SK-N-MC (cell line): ENCODE measurements at regions not wholly inside any gene's neighbourhood (a gene's known extent, or its start where the extent isn't known, plus 50 kb on each side); places are given as distances from the start of the nearest gene placed in this dataset.

Source experiments
- EZH2 ChIP-seq: fragments of 200-600 bp; sonication (generic); IDR thresholded peaks from one replicate; pipeline ENCODE4 v1.6.1; 2017; ENCODE audit warnings: antibody characterized with exemption
- FOXP2 ChIP-seq: optimal IDR thresholded peaks from 2 replicates; pipeline ENCODE3; 2011; ENCODE audit warnings: mild to moderate bottlenecking, moderate library complexity; ENCODE audit not compliant: insufficient read depth; ENCODE audit errors: extremely low read length, control extremely low read depth
- POLR2AphosphoS5 ChIP-seq: IDR thresholded peaks from 2 replicates; pipeline ENCODE4 v1.6.1; 2012; ENCODE audit warnings: mild to moderate bottlenecking, low read depth, low read length, borderline replicate concordance

DNA sequence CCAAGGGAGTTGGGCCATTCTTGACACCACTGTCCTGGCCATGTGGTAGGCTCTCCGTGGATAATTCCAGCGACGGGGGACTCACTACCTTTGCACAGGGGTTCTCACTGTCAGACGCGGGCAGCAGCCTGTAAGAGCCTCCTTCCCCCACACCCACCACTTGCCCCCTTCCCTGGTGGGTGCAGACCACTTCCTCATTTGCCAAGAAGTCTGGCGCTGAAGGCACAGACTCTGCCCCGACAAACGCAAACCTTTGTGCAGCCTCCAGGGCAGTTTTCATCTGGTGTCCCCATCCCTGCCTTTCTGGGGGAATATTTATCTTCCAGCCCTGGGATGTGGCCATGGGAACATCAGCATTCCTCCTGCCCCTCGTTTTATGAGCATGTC, 422.5 kb downstream of the SHANK2 start:
- no peak for TF ChIP-seq EZH2
- TF ChIP-seq POLR2AphosphoS5, result no peak
- TF ChIP-seq FOXP2, result no peak
